ENCODE measurements at regions not wholly inside any gene's neighbourhood (a gene's known extent, or its start where the extent isn't known, plus 50 kb on each side); places are given as distances from the start of the nearest gene placed in this dataset.
"Not testable (repeated sequence)": the region's sequence is repeated elsewhere in the genome, so short reads cannot be mapped to it uniquely, and the experiment has no call there.

DNA sequence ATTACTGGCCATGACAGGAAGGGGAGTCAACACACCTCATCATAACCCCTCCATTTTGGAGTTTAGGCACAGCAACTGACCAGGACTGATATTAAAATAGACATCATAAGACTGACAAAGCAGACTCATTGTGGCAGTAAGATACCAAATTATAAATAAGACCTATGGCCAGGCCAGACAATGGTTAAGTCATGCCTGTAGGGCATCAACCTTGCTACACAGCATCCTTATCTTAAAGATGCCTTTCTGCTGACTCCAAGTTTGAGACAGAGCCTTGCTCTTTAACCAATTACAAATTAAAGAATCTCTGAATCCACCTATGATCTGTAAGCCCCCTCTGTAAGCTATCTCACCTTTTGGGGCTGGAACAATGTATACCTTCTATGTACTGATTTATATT, 65.5 kb downstream of the VCX2 start:
- DNase-seq (ENCODE audit: low read depth in 2 of 3, low spot score in 1 of 3): no peak

DNA sequence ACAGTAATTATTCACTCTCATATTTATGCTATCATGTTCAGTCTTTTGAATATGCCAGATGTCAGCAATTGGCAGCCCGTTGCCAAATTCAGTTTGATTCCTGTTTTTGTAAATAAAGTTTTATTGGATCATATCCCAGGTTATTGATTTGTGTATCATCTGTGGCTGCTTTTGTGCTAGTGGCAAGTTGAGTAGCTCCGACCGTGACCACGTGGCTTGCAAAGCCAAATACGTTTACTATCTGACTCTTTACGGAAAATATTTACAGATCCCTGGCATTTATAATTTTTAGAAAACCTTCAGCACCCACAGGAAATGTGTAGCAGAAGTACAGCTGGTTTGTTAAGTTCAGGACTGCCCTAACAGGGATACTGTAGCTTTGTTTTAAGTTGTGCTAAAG, 67.4 kb downstream of the VCX2 start:
- DNase-seq (ENCODE audit: low read depth in 2 of 3, low spot score in 1 of 3): no peak

DNA sequence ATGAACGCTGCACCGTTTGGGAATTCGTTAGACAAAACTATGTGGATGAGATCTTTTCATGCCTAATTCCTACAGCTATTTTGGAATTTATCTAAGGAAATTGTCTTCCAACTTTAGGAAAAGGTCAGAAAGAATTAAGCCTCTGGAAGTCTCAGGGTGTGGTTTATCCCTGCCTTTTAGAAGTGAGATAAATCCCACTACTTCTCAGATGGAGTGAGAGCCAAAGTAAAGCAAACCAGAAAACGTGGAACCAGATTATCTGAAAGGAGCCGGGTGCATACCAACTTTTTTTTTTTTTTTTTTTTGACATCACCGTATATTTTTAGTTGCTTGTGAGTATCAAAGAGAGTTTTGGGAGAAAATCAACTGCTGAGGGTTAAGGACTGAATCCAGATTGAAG, 79.6 kb downstream of the VCX2 start:
- DNase-seq (ENCODE audit: low read depth in 2 of 3, low spot score in 1 of 3): no peak

DNA sequence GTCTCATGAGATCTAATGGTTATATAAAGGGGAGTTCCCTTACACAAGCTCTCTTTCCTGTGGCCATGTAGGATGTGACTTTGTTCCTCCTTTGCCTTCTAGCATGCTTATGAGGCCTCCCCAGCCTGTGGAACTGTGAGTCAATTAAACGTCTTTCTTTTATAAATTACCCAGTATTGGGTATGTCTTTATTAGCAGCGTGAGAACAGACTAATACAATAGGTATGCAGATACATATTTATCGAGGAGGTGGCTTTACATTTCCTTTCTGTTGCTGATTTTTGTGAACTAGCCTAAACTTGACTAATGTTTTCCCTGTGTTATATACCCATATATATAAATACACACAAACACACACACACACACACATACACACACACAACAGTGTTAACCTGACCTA, 80.2 kb downstream of the VCX2 start:
- DNase-seq (ENCODE audit: low read depth in 2 of 3, low spot score in 1 of 3): no peak

DNA sequence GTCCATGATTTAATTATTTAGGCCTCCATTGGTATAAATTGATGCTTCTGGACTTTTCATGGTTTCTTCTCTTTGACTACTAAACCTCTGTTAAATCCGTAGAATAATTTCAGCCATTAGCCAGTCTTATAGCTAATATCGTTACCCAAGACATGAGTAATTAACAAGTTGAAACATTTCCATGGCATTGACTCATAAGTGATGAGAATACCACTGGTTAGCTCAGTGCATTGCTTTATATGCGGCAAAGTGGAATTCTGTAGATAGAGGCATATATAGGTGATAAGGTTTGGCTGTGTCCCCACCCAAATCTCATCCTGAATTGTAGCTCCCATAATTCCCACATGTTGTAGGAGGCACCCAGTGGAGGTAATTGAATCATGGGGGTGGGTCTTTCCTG, 80.6 kb downstream of the VCX2 start:
- DNase-seq (ENCODE audit: low read depth in 2 of 3, low spot score in 1 of 3): no peak

DNA sequence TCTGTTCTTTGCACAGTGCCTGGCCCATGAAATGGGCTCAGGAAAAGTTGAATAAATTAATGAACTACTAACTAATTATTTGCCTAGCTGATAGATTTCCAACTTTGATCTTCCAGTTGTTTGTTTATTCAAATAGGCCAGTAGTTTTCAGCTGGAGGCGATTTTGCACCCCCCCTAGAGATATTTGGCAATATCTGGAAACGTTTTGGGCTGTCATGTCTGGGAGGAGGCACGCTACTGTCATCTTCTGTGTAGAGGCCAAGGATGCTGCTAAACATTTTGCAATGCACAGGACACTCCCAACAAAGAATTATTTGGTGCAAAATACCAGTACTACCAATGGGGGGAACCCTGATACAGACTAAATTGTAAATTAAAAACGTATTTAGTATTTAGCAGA, 81.9 kb downstream of the VCX2 start:
- DNase-seq (ENCODE audit: low read depth in 2 of 3, low spot score in 1 of 3): no peak

DNA sequence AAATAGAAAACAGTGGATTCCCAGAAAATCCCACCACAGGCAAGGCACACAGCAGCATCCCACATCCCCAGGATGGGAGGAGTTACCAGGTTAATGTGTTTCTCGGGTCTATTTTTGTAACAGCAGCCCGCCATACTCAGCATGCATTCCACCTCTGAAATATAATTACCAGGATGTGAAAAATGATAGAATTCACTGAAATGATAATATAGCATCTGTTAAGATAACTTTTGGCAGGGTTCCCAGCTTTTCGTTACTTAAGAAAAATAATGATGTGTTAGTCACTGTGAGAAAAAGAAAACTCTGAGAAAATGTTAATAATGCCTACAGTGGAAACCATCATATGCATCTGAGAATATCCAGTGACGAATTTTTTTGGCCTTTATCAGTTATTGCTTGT, 87.1 kb downstream of the VCX2 start:
- no peak for DNase-seq (ENCODE audit: low read depth in 2 of 3, low spot score in 1 of 3)

DNA sequence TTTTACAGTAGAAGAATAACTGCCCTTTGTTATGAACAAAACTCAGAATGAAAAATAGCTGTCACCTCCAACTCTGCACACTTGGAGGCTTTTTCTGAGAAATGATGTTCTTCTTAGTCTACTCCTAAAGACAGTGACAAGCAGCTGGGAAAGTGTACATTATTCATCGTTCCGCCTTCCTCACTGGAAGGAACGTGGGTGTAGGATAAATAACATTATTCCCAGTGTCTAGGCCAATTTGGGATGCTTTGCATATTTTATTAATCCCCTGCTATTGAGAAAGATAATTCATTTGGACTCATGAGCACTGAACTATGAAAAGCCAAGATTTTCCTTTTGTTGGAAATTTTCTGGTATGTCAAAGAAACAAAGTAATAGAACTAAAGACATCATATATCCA, 87.8 kb downstream of the VCX2 start:
- no peak for DNase-seq (ENCODE audit: low read depth in 2 of 3, low spot score in 1 of 3)

DNA sequence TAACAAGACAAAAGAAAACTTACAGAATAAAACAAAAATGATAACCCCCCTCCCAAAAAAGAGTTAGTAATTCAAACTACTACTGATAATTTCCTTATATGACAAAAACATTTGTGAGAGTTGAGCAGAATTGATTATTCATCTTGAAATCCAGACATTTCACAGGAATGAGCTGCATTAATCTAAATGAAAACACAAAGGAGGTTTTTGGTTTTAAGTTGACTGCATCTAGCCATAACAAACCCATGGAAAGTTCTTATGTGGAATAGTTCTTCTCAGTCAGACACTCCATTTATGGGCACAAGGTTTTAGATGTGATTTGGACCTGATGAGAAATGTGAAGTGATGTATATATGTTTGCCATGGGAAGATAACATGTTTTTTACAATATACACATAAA, 95.4 kb downstream of the VCX2 start:
- DNase-seq (ENCODE audit: low read depth in 2 of 3, low spot score in 1 of 3): no peak

DNA sequence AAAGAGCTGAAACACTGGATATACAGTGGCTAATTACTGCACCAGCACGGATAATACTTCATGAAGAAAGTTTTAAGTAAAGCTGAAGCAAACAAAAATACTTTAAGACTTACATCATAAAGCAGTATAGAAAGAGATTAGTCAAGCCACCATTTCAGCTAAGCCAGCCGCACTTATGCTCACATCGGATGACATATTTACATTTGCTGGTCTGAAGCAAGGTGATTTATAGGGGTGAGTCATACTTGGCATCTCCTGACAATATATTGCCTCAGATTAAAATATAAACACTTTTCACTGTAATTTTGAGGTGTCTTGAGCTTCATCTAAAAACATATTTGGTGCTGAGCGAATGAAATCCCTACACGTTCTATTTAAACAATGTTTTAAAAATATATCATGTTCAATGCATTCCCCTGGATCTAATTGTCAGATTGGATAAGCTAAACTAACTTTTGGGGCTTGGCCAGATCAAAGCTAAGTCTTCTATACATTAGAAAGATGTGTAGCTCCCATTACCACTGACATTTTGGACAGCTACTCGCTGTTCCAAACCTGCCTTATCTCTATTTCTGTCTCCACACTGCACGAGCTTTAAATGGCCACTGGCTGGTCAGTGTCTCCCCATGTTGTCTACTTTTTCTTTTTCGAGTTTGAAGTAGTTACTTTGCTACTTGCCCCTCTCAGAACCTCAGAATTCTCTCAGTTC, 103.2 kb downstream of the VCX2 start:
- DNase-seq (ENCODE audit: low read depth in 2 of 3, low spot score in 1 of 3): no peak

DNA sequence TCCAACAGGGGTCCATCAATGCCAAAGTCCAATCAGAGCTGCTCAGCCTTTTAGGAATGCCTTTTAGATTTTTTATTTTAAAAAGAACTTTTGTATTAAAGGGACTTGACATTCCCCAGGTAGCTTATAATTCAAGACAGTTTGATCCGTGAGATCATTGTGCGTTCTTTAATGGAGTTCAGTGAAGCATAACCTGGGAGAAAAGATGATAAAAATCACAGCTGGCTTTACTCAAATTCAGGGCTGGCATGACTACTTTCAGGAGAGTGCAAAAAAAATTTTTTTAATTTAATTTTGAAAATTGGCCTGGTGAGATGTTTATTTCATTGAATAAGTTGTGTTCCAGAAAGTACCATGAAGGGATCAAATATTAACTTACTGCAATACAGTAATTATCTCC, 118.2 kb downstream of the VCX2 start:
- DNase-seq (ENCODE audit: low read depth in 2 of 3, low spot score in 1 of 3): no peak

DNA sequence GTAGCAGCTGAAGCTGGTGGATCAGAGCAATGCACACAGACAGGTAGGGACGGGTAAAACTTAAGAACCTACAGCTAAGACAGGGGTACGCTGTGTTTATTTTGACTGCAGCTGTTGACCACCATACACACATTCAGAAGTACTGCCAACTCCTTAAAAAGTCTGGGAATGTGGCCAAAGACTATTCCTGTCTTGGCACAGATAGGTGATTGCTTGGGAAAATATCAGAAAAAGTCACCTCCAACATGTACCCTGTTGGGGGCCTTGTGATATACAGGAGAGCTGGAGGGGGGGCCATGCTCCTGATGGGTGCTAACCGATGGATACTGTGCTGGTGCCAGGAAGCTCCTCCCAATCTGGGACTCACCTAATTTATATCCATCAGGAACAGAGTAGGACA, 121.2 kb downstream of the VCX2 start:
- DNase-seq (ENCODE audit: low read depth in 2 of 3, low spot score in 1 of 3): no peak

DNA sequence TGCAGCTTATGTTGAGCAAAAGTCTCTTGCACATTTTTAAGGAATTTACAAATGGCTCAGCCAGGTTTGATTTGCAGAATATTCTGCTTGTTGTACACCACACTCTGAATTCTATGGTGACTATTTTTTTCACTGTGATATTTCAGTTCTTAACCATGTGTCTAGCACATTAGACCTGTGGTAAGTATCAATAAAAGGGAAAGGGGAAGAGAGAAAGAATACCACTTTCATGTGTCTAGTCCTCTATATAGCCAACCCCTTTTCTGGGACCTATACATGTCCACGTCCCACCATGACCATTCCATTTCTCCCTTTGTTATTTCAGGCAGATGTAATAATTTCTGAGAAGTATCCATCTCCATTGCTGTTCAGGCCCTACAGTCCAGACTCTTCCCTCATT, 121.3 kb upstream of the PNPLA4 start:
- DNase-seq (ENCODE audit: low read depth in 2 of 3, low spot score in 1 of 3): no peak

DNA sequence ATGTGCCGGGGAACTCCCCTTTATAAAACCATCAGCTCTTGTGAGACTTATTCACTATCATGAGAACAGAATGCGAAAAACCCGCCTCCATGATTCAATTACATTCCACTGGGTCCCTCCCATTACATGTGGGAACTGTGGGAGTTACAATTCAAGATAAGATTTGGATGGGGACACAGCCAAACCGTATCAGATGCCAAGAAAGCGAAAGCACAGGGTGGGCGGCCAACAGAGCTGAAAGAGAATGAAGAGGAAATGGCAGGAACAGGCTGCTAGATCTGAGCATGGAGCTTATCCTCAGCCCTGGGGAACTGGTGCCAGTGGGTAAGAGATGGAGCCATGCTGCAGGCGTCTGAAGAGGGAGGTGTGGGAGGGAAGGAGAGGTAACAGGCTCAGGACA, 117.7 kb upstream of the PNPLA4 start:
- DNase-seq (ENCODE audit: low read depth in 2 of 3, low spot score in 1 of 3): no peak

DNA sequence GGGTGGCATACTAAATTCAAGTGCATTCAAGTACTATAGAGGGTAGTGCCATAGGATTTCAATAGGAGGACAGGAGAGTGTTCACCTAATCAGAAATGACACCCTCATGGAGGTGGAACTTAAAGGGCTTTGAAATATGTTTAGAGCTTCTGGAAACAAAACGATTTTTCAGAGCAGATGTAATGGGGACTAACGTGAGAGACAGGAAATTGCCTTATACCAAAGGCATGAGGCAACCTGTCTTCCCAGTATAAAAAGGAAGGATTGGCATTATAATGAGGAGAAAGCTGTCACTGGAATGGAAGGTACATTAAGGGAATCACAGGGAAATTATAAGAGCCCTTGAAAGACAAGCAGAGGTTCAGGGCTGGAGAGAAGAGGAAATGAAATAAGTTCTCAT, 116.3 kb upstream of the PNPLA4 start:
- DNase-seq (ENCODE audit: low read depth in 2 of 3, low spot score in 1 of 3): no peak

DNA sequence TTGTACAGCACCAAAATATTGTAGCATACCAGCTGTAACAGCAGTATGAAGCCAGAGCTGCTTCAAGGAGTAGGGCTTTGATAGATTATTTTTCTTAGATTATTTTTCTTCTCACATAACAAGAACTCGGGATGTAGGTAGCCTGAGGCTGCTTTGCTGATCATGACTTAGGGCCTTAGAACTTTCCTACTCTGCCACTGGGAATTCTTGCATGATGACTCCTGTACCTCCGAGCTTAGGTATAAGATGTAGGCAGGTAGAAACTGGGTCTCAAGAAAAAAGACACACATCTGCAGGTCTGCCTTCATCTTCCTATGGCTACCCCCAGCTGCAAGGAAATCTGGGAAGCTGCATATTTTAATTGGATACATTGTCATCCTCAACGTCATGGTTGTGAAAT, 115.9 kb upstream of the PNPLA4 start:
- no peak for DNase-seq (ENCODE audit: low read depth in 2 of 3, low spot score in 1 of 3)

DNA sequence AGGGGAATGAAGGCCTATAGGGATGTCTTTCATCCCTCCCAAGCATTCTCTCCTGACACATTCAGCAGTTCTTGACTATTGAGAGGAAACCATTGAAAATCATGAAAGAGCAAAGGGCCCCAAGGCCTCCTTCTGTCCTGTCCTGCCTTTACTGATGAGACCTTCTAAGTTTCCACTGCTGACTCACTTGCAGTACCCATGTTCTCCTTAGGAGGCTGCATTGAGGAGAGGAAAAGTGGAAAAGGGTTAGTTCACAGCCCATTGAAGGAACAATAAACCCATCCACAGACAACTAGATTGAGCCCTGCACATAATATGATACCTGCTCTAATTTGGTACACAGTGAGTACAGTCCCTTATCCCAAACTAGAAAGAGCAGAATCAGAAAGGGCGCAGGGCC, 115.1 kb upstream of the PNPLA4 start:
- no peak for DNase-seq (ENCODE audit: low read depth in 2 of 3, low spot score in 1 of 3)

DNA sequence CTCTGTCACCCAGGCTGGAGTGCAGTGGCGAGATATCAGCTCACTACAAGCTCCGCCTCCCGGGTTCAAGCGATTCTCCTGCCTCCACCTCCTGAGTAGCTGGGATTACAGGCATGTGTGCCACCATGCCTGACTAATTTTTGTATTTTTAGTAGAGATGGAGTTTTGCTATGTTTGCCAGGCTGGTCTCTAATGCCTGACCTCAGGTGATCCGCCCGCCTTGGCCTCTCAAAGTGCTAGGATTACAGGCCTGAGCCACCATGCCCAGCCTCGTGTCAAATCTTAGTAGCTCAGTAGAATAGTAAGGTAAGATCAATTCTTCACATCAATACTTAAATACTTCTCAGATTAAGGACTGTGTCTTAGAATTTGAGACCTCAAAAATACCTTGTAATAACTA, 112.5 kb upstream of the PNPLA4 start:
- DNase-seq (ENCODE audit: low read depth in 2 of 3, low spot score in 1 of 3): not testable (repeated sequence)

DNA sequence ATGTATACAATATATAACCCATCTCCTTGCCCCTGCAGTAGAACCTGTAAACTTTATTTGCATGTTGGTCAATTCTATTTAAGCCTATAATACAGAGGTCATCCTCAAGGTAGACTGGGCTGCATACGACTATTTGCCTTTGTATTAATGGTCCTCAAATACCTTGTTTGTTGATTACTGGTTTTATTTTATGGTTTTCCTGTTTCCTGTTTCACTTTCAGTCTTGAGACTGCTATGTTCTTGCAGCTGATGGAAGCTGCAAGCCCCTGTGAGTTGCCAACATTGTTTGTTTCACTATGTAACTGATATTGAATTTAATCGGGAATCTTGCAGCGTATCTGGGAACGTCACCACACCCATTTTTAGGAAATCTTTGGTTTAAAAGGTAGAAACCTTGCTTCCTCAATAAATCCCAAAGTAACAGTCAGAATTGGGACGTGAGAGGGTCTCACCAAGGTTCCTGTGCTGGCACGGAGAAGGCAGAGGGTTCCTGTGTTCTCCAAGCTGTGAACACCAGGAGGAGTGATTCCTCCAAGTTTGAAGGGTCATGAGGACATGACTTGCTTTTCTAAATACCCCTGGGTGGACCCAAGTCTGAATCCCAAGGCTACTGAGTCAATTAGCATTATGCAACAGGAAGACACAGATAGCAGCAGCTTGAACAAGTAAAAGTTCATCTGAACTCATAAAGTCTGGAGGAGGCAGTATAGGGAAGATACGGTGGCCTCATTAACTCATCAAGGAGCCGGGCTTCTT, 110.6 kb upstream of the PNPLA4 start:
- DNase-seq (ENCODE audit: low read depth in 2 of 3, low spot score in 1 of 3): no peak

DNA sequence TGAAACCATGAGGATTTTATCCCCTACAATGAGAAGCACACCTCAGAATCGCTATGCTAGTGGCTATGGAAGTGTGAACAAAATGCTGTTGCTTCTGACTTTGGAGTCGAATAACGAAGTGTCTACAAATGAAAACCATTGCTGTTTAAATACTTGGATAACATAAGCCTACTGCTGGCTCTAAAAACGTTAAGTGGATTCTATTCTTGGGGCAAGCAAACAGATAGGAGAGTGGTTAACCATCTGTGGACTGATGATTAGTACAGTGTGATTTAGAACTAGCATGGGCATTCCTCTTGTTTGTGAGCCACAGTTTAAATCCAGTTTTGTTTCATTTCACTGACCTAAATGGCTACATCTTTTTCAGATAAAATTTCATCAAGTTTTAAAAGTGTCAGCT, 109.7 kb upstream of the PNPLA4 start:
- DNase-seq (ENCODE audit: low read depth in 2 of 3, low spot score in 1 of 3): no peak

DNA sequence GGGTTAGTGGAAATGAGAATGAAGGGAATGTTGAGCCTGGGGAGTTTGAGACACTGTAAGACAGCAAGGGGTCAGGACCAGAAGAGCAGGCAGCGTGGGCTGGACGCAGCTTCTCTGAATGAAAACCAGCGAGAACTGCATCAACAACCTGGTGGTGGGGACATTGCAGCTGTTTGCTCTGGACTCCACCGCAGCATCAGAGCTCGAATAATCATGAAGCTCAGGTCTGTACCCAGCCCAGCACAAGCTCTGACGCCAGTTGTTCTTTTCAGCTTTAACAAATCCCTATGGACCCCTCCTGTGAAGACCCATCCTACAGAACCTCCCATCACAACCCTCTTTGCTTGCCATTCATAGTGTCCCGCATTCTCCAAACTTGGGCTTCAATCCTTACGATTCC, 106.8 kb upstream of the PNPLA4 start:
- DNase-seq (ENCODE audit: low read depth in 2 of 3, low spot score in 1 of 3): no peak

DNA sequence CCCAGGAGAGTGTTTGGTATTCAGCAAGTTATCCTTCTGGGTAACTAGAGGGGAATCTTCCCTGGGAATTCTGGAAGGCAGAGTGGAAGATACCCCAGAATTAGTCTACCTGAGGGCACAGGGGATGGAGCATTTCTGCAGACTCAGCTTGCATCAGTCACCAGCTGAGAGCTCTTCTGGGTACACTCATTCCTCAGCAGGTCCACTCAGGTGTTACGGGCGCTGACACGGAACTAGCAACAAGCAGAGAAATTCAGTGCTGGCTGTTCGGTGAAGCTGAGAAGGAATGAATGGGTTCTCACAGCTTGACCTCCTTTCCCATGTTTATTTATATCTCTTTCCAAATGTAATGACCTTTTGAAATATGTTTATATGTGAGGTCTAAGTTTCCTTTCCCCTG, 106.0 kb upstream of the PNPLA4 start:
- DNase-seq (ENCODE audit: low read depth in 2 of 3, low spot score in 1 of 3): no peak

DNA sequence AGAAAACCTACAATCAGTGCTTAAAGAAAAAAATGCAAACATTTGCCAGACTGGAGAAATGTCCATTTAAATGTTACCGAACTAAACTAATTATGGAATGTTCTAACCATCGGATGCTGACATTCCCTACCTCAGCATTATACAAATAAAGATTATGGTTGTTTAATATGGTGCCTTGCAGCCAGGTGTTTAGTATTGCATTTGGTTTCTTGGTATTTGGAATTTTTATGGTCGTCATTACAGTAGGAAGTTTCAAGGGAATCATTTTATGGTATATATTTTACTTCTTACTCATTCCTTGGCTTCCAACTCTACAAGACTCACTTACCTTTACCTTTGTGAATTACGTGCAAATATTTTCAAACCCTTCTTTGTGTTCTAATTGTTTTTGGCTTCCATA, 103.1 kb upstream of the PNPLA4 start:
- DNase-seq (ENCODE audit: low read depth in 2 of 3, low spot score in 1 of 3): no peak

All from stimulated activated CD4-positive, alpha-beta T cell treated with anti-CD3 and anti-CD28 coated beads, Interleukin-12 subunit alpha, Interleukin-12 subunit beta, amount 100 ng/mL, for 48 hours (primary cell).